ENCODE measurements at regions not wholly inside any gene's neighbourhood (a gene's known extent, or its start where the extent isn't known, plus 50 kb on each side); places are given as distances from the start of the nearest gene placed in this dataset.

DNA sequence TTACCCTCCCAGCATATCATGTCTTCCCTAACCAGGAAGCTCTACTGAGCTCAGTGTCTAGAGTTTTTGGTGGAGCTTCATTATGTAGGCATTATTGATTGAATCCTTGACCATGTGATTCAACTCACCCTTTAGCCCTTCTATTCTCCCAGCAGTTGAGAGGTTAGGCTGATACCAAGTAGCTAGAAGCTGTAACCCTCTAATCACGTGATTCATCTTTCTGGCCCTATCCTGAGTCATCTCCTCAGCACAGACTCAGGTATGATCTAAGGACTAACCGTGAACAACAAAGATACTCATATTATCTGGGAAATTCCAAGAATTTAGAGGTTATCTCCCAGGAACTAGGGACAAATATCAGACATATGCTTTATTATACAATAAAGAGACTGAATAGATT lies 625.5 kb downstream of the JRKL start:
- no peaks in the 10 kb centered on the region for H4K20me1 ChIP-seq (ENCODE audit: insufficient read depth, low read length)
- H3K27me3 ChIP-seq (ENCODE audit: insufficient read depth, low read length) = no peaks in the 10 kb centered on the region
- H3K4me1 ChIP-seq (ENCODE audit: insufficient read depth, low read length) = no peaks in the 10 kb centered on the region
- no peak overlapping the region for H3K4me2 ChIP-seq (ENCODE audit: insufficient read depth, low read length)
- no peaks in the 10 kb centered on the region for H3K9me3 ChIP-seq (ENCODE audit: low read depth, low read length)
- H3K27ac ChIP-seq (ENCODE audit: low read depth, low read length) = no peak overlapping the region
- no peaks in the 10 kb centered on the region for H3K79me2 ChIP-seq (ENCODE audit: insufficient read depth, low read length)
- no peak for DNase-seq (ENCODE audit: insufficient read length, low spot score, missing footprints)
- no peak overlapping the region for H3K4me3 ChIP-seq (ENCODE audit: insufficient read depth, low read length)
- TF ChIP-seq, protein P1, sequence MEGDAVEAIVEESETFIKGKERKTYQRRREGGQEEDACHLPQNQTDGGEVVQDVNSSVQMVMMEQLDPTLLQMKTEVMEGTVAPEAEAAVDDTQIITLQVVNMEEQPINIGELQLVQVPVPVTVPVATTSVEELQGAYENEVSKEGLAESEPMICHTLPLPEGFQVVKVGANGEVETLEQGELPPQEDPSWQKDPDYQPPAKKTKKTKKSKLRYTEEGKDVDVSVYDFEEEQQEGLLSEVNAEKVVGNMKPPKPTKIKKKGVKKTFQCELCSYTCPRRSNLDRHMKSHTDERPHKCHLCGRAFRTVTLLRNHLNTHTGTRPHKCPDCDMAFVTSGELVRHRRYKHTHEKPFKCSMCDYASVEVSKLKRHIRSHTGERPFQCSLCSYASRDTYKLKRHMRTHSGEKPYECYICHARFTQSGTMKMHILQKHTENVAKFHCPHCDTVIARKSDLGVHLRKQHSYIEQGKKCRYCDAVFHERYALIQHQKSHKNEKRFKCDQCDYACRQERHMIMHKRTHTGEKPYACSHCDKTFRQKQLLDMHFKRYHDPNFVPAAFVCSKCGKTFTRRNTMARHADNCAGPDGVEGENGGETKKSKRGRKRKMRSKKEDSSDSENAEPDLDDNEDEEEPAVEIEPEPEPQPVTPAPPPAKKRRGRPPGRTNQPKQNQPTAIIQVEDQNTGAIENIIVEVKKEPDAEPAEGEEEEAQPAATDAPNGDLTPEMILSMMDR (IDR thresholded peaks at IDR 0.05; ENCODE audit: extremely low read depth, low read depth, low read length) = no peak
- no peaks in the 10 kb centered on the region for H3K36me3 ChIP-seq (ENCODE audit: insufficient read depth, low read length)
- H2AFZ ChIP-seq (ENCODE audit: low read length) = no peak overlapping the region

DNA sequence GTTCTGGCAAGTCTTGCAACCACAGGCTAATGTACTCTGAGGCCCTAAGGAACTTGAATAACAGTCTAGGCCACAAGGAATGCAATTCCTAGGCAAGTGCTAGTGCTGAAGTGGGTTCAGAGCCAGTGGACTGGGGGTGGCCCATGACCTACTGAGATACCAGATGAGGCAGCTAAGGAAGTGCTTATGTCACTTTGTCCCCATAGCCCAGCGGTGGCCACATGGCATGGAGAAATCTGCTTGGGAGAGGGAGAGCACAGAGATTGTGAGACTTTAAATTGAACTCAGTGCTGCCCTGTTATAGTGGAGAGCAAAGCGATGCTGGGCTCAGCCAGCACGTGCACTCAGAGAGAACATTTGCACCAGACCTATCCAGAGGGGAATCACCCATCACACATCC lies 629.5 kb downstream of the JRKL start:
- Histone ChIP-seq H3K4me1 (ENCODE audit: insufficient read depth, low read length) (no peaks in the 10 kb centered on the region), H3K4me3 (ENCODE audit: insufficient read depth, low read length) (no peak overlapping the region), H3K27me3 (ENCODE audit: insufficient read depth, low read length) (no peaks in the 10 kb centered on the region), H3K36me3 (ENCODE audit: insufficient read depth, low read length) (no peaks in the 10 kb centered on the region), H4K20me1 (ENCODE audit: insufficient read depth, low read length) (no peaks in the 10 kb centered on the region), H3K27ac (ENCODE audit: low read depth, low read length) (no peak overlapping the region), H3K4me2 (ENCODE audit: insufficient read depth, low read length) (no peak overlapping the region), H3K9me3 (ENCODE audit: low read depth, low read length) (no peaks in the 10 kb centered on the region), H3K79me2 (ENCODE audit: insufficient read depth, low read length) (no peaks in the 10 kb centered on the region), H2AFZ (ENCODE audit: low read length) (no peak overlapping the region)
- TF ChIP-seq, protein P1 (IDR thresholded peaks at IDR 0.05; ENCODE audit: extremely low read depth, low read depth, low read length) = no peak
- no peak for DNase-seq (ENCODE audit: insufficient read length, low spot score, missing footprints)

DNA sequence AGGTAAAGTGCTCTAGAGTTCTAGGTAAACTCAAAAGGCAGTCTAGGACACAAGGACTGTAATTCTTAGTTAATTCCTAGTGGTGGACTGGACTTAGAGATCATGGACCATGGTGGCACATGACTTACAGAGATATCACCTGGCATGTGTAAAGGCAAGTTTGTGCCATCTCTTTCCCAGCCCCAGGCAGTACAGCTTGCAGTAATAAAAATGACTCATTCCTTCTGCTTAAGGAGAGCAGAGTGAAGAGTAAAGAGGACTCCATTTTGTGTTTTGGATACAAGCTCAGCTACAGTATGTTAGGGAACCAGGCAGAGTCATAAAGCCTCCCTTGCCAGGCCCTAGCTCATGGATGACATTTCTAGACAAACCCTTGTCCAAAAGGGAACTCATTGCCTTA lies 629.9 kb downstream of the JRKL start:
- TF ChIP-seq, protein P1 (IDR thresholded peaks at IDR 0.05; ENCODE audit: extremely low read depth, low read depth, low read length) = no peak
- DNase-seq (ENCODE audit: insufficient read length, low spot score, missing footprints) = no peak
- H3K27me3 ChIP-seq (ENCODE audit: insufficient read depth, low read length) = no peaks in the 10 kb centered on the region
- no peaks in the 10 kb centered on the region for H3K4me1 ChIP-seq (ENCODE audit: insufficient read depth, low read length)
- H2AFZ ChIP-seq (ENCODE audit: low read length) = no peak overlapping the region
- no peaks in the 10 kb centered on the region for H3K9me3 ChIP-seq (ENCODE audit: low read depth, low read length)
- no peaks in the 10 kb centered on the region for H3K79me2 ChIP-seq (ENCODE audit: insufficient read depth, low read length)
- H3K4me3 ChIP-seq (ENCODE audit: insufficient read depth, low read length) = no peak overlapping the region
- no peaks in the 10 kb centered on the region for H4K20me1 ChIP-seq (ENCODE audit: insufficient read depth, low read length)
- H3K4me2 ChIP-seq (ENCODE audit: insufficient read depth, low read length) = no peak overlapping the region
- H3K27ac ChIP-seq (ENCODE audit: low read depth, low read length) = no peak overlapping the region
- no peaks in the 10 kb centered on the region for H3K36me3 ChIP-seq (ENCODE audit: insufficient read depth, low read length)

DNA sequence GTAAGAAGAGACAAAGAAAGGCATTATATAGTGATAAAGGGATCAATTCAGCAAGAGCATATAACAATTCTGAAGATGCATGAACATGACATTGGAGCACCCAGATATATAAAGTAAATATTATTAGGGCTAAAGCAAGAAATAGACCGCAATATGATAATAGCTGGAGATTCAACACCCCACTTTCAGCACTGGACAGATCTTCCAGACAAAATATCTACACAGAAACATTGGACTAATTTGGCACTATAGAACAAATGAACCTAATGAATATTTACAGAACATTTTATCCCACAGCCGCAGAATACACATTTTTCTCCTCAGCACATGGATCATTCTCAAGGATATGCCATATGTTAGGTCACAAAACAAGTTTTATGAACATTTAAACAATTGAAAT lies 633.1 kb downstream of the JRKL start:
- H4K20me1 ChIP-seq (ENCODE audit: insufficient read depth, low read length) = no peaks in the 10 kb centered on the region
- no peaks in the 10 kb centered on the region for H3K9me3 ChIP-seq (ENCODE audit: low read depth, low read length)
- H3K27me3 ChIP-seq (ENCODE audit: insufficient read depth, low read length) = no peaks in the 10 kb centered on the region
- no peak overlapping the region for H3K4me3 ChIP-seq (ENCODE audit: insufficient read depth, low read length)
- no peaks in the 10 kb centered on the region for H3K79me2 ChIP-seq (ENCODE audit: insufficient read depth, low read length)
- no peak overlapping the region for H3K4me2 ChIP-seq (ENCODE audit: insufficient read depth, low read length)
- H3K27ac ChIP-seq (ENCODE audit: low read depth, low read length) = no peak overlapping the region
- no peaks in the 10 kb centered on the region for H3K4me1 ChIP-seq (ENCODE audit: insufficient read depth, low read length)
- no peak overlapping the region for H2AFZ ChIP-seq (ENCODE audit: low read length)
- no peak for DNase-seq (ENCODE audit: insufficient read length, low spot score, missing footprints)
- no peaks in the 10 kb centered on the region for H3K36me3 ChIP-seq (ENCODE audit: insufficient read depth, low read length)
- TF ChIP-seq, protein P1 (IDR thresholded peaks at IDR 0.05; ENCODE audit: extremely low read depth, low read depth, low read length) = no peak

All from osteoblast (primary cell).